ENCODE measurements at regions not wholly inside any gene's neighbourhood (a gene's known extent, or its start where the extent isn't known, plus 50 kb on each side); places are given as distances from the start of the nearest gene placed in this dataset.

DNA sequence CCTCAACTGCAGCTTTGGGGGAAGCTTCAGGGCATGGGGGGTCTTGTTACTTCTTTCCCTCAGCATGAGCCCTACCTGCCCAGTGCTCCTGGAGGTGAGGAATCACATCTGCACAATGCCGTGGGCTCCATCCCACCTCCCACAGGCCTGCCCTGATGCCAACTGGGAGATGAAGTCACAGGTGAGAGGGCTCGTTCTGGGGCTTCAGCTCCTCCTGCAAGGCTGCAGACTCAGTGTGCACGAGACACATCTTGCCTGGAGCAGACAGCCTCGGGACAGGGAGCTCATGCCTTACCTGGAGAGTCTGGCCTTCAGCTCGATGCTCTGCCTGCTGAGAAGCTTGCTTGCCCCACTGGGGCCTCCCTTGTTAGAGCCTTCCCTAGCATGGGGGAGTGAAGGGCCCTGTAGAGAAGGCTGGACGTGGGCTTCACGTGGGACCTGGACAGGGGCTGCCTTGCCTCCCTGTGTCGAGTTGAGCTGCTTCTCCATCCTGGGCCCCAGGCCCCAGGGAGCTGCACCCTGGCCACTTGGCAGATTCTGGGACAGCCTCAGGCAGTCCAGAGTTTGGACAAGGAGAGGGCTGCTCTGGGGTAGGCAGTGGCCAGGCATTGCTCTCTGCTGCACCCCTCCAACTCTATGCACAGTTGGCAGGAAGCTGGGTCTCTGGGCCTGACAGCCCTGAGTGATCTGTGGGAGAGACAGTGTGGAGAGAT is 171.4 kb downstream of the KIF26A start:
- Histone ChIP-seq H3K9ac (ENCODE audit: low read length) (no peak overlapping the region), H3K9me3 (ENCODE audit: control extremely low read depth in 1 of 3, control insufficient read depth in 2 of 3, insufficient read depth in 1 of 3, low read length in 2 of 3) (peaks cover 0 to 25% (median 0%) of the 10 kb centered on the region in 3 donors), H3K4me3 (ENCODE audit: control extremely low read depth in 1 of 5, extremely low read depth in 1 of 5, insufficient read depth in 1 of 5, low read depth in 2 of 5, low read length in 4 of 5) (no peak overlapping the region), H2AFZ (ENCODE audit: insufficient read depth, low read depth, low read length, poor library complexity, severe bottlenecking) (no peak overlapping the region), H3K4me1 (ENCODE audit: control insufficient read depth in 2 of 2, insufficient read depth in 2 of 2, low read length in 2 of 2) (no peaks in the 10 kb centered on the region), H3K27ac (ENCODE audit: low read length in 2 of 2) (no peak overlapping the region), H3K79me2 (ENCODE audit: control insufficient read depth, insufficient read depth, low read length) (no peaks in the 10 kb centered on the region), H3K27me3 (replicated peaks in 1 of 4; ENCODE audit: control extremely low read depth in 1 of 4, control insufficient read depth in 3 of 4, insufficient read depth in 4 of 4, low read length in 3 of 4) (peaks cover 0 to 2% (median 0%) of the 10 kb centered on the region in 4 experiments), H3K4me2 (replicated peaks; ENCODE audit: low read depth, low read length, poor library complexity, severe bottlenecking) (no peak overlapping the region), H3K36me3 (replicated peaks in 1 of 2; ENCODE audit: control extremely low read depth in 1 of 2, control insufficient read depth in 1 of 2, extremely low read depth in 1 of 2, insufficient read depth in 2 of 2, low read length in 1 of 2) (no peaks in the 10 kb centered on the region), H4K20me1 (ENCODE audit: control insufficient read depth, insufficient read depth, low read length, poor library complexity, severe bottlenecking) (no peaks in the 10 kb centered on the region)
- POLR2A ChIA-PET, result interaction anchor here (0.9 kb wide), 1 partner anchor 10 kb away, joined by 3 read pairs; no protein-coding TSS in a partner anchor
- DNase-seq, result no peak
- peaks cover 5% of the 10 kb centered on the region for H3K9me3 Mint-ChIP-seq (ENCODE audit: insufficient read depth)
- CTCF ChIA-PET, result no interaction called here
- no peak overlapping the region for H3K27ac Mint-ChIP-seq
- H3K27me3 Mint-ChIP-seq, result peaks cover 5% of the 10 kb centered on the region
- WGBS (ENCODE audit: insufficient coverage), result 82% methylated on average over 7 of the region's 8 CpGs
- H3K4me3 Mint-ChIP-seq, result no peak overlapping the region
- intact Hi-C loops (cut with micrococcal nuclease), result no loop called here
- no peak for TF ChIP-seq EZH2 (IDR thresholded peaks at IDR 0.05; ENCODE audit: borderline replicate concordance, insufficient read depth, low read depth, low read length, poor library complexity, severe bottlenecking)
- TF ChIP-seq, protein P1, sequence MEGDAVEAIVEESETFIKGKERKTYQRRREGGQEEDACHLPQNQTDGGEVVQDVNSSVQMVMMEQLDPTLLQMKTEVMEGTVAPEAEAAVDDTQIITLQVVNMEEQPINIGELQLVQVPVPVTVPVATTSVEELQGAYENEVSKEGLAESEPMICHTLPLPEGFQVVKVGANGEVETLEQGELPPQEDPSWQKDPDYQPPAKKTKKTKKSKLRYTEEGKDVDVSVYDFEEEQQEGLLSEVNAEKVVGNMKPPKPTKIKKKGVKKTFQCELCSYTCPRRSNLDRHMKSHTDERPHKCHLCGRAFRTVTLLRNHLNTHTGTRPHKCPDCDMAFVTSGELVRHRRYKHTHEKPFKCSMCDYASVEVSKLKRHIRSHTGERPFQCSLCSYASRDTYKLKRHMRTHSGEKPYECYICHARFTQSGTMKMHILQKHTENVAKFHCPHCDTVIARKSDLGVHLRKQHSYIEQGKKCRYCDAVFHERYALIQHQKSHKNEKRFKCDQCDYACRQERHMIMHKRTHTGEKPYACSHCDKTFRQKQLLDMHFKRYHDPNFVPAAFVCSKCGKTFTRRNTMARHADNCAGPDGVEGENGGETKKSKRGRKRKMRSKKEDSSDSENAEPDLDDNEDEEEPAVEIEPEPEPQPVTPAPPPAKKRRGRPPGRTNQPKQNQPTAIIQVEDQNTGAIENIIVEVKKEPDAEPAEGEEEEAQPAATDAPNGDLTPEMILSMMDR (IDR thresholded peaks at IDR 0.05), result no peak
- ATAC-seq (ENCODE audit: low read depth), result no peak
- no peaks in the 10 kb centered on the region for H3K4me1 Mint-ChIP-seq

- Histone ChIP-seq H3K79me2 (ENCODE audit: control insufficient read depth, insufficient read depth, low read length) (no peaks in the 10 kb centered on the region), H3K4me2 (replicated peaks; ENCODE audit: low read depth, low read length, poor library complexity, severe bottlenecking) (no peak overlapping the region), H3K4me1 (ENCODE audit: control insufficient read depth in 2 of 2, insufficient read depth in 2 of 2, low read length in 2 of 2) (no peaks in the 10 kb centered on the region), H3K9me3 (ENCODE audit: control extremely low read depth in 1 of 3, control insufficient read depth in 2 of 3, insufficient read depth in 1 of 3, low read length in 2 of 3) (peaks cover 0 to 25% (median 0%) of the 10 kb centered on the region in 3 donors), H3K9ac (ENCODE audit: low read length) (no peak overlapping the region), H3K27me3 (replicated peaks in 1 of 4; ENCODE audit: control extremely low read depth in 1 of 4, control insufficient read depth in 3 of 4, insufficient read depth in 4 of 4, low read length in 3 of 4) (peaks cover 0 to 2% (median 0%) of the 10 kb centered on the region in 4 experiments), H3K36me3 (replicated peaks in 1 of 2; ENCODE audit: control extremely low read depth in 1 of 2, control insufficient read depth in 1 of 2, extremely low read depth in 1 of 2, insufficient read depth in 2 of 2, low read length in 1 of 2) (no peaks in the 10 kb centered on the region), H2AFZ (ENCODE audit: insufficient read depth, low read depth, low read length, poor library complexity, severe bottlenecking) (no peak overlapping the region), H3K4me3 (ENCODE audit: control extremely low read depth in 1 of 5, extremely low read depth in 1 of 5, insufficient read depth in 1 of 5, low read depth in 2 of 5, low read length in 4 of 5) (no peak overlapping the region), H3K27ac (ENCODE audit: low read length in 2 of 2) (no peak overlapping the region), H4K20me1 (ENCODE audit: control insufficient read depth, insufficient read depth, low read length, poor library complexity, severe bottlenecking) (no peaks in the 10 kb centered on the region)
- peaks cover 5% of the 10 kb centered on the region for H3K9me3 Mint-ChIP-seq (ENCODE audit: insufficient read depth)
- ChIA-PET CTCF (no interaction called here), POLR2A (no interaction called here)
- 100% methylated on average over 2 of the region's 4 CpGs for WGBS (ENCODE audit: insufficient coverage)
- ATAC-seq (ENCODE audit: low read depth) (no peak), DNase-seq (no peak)
- peaks cover 5% of the 10 kb centered on the region for H3K27me3 Mint-ChIP-seq
- intact Hi-C loops (cut with micrococcal nuclease), result no loop called here
- H3K27ac Mint-ChIP-seq, result no peak overlapping the region
- no peak overlapping the region for H3K4me3 Mint-ChIP-seq
- TF ChIP-seq, protein P1 (IDR thresholded peaks at IDR 0.05), result no peak
- TF ChIP-seq EZH2 (IDR thresholded peaks at IDR 0.05; ENCODE audit: borderline replicate concordance, insufficient read depth, low read depth, low read length, poor library complexity, severe bottlenecking), result no peak
- H3K4me1 Mint-ChIP-seq, result no peaks in the 10 kb centered on the region
These were observed 173.0 kb downstream of the KIF26A start for GRCh38 chr14:104311358-104311757.
